HG03439 (cell line): ENCODE measurements at regions not wholly inside any gene's neighbourhood (a gene's known extent, or its start where the extent isn't known, plus 50 kb on each side); places are given as distances from the start of the nearest gene placed in this dataset.
"Not testable (repeated sequence)": the region's sequence is repeated elsewhere in the genome, so short reads cannot be mapped to it uniquely, and the experiment has no call there.

Source experiments
- ATAC-seq: cut with Tn5 transposase; IDR thresholded peaks from one replicate; pipeline ENCODE4 v1.9.1; 2021; ENCODE audit warnings: mild to moderate bottlenecking, moderate library complexity; ENCODE audit not compliant: unreplicated experiment

- ATAC-seq, result no peak
These were observed 465.1 kb upstream of the SLC10A2 start for GRCh38 chr13:103531278-103531677.

- no peak for ATAC-seq
These were observed 462.2 kb upstream of the SLC10A2 start for GRCh38 chr13:103528437-103528836.

- no peak for ATAC-seq
These were observed 459.3 kb upstream of the SLC10A2 start for GRCh38 chr13:103525530-103525929.

- no peak for ATAC-seq
These were observed 457.6 kb upstream of the SLC10A2 start for GRCh38 chr13:103523858-103524257.

GRCh38 chr13:103521532-103521931 is 455.3 kb upstream of the SLC10A2 start:
- ATAC-seq, result no peak

- no peak for ATAC-seq
These were observed 451.5 kb upstream of the SLC10A2 start for GRCh38 chr13:103517768-103518102.

- ATAC-seq, result no peak
These were observed 451.0 kb upstream of the SLC10A2 start for GRCh38 chr13:103517066-103517767.

- ATAC-seq, result no peak
These were observed 450.0 kb upstream of the SLC10A2 start for GRCh38 chr13:103516015-103516795.

GRCh38 chr13:103515410-103515809 is 449.2 kb upstream of the SLC10A2 start:
- ATAC-seq, result no peak

GRCh38 chr13:103514619-103515018 is 448.4 kb upstream of the SLC10A2 start:
- no peak for ATAC-seq

GRCh38 chr13:103514188-103514587 is 448.0 kb upstream of the SLC10A2 start:
- ATAC-seq, result no peak

GRCh38 chr13:103510007-103510535 is 443.9 kb upstream of the SLC10A2 start:
- ATAC-seq, result no peak

GRCh38 chr13:103497404-103497803 is 431.2 kb upstream of the SLC10A2 start:
- ATAC-seq, result no peak

GRCh38 chr13:103487841-103488240 is 421.6 kb upstream of the SLC10A2 start:
- ATAC-seq, result no peak

GRCh38 chr13:103473081-103473480 is 406.9 kb upstream of the SLC10A2 start:
- no peak for ATAC-seq

GRCh38 chr13:103471896-103472295 is 405.7 kb upstream of the SLC10A2 start:
- ATAC-seq, result no peak

GRCh38 chr13:103469771-103470170 is 403.6 kb upstream of the SLC10A2 start:
- no peak for ATAC-seq

- no peak for ATAC-seq
These were observed 400.5 kb upstream of the SLC10A2 start for GRCh38 chr13:103466761-103467160.

- not testable (repeated sequence) for ATAC-seq
These were observed 394.0 kb upstream of the SLC10A2 start for GRCh38 chr13:103460246-103460645.

- not testable (repeated sequence) for ATAC-seq
These were observed 390.8 kb upstream of the SLC10A2 start for GRCh38 chr13:103457050-103457449.

GRCh38 chr13:103451656-103452055 is 385.4 kb upstream of the SLC10A2 start:
- no peak for ATAC-seq

GRCh38 chr13:103443604-103444003 is 377.4 kb upstream of the SLC10A2 start:
- no peak for ATAC-seq
